Endodermal cell (in vitro differentiated cells): ENCODE measurements at regions not wholly inside any gene's neighbourhood (a gene's known extent, or its start where the extent isn't known, plus 50 kb on each side); places are given as distances from the start of the nearest gene placed in this dataset.

Experiments
- DNase-seq: peaks from one replicate; pipeline ENCODE4 v3.0.0-alpha.2; 2017
- H3K27ac ChIP-seq: 2 replicates; pipeline ENCODE4 v1.5.1; 2013; ENCODE audit warnings: mild to moderate bottlenecking, low read depth, low read length, moderate library complexity
- H3K27me3 ChIP-seq: 2 replicates; pipeline ENCODE4 v1.6.1; 2013; ENCODE audit warnings: mild to moderate bottlenecking, low read length, moderate library complexity; ENCODE audit not compliant: insufficient read depth, control insufficient read depth, poor library complexity, severe bottlenecking
- H3K36me3 ChIP-seq: 2 replicates; pipeline ENCODE4 v1.7.0; 2013; ENCODE audit warnings: mild to moderate bottlenecking, low read length, moderate library complexity; ENCODE audit not compliant: control insufficient read depth, insufficient read depth
- H3K4me1 ChIP-seq: one replicate; pipeline ENCODE4 v1.7.0; 2013; ENCODE audit warnings: low read length; ENCODE audit not compliant: control insufficient read depth, insufficient read depth
- H3K4me3 ChIP-seq: 2 replicates; pipeline ENCODE4 v1.5.1; 2013; ENCODE audit warnings: mild to moderate bottlenecking, low read length, moderate library complexity
- H3K9ac ChIP-seq: 2 replicates; pipeline ENCODE4 v1.6.1; 2013; ENCODE audit warnings: mild to moderate bottlenecking, low read length, moderate library complexity; ENCODE audit not compliant: poor library complexity, severe bottlenecking; ENCODE audit errors: extremely low read depth
- H3K9me3 ChIP-seq: 2 replicates; pipeline ENCODE4 v1.6.1; 2013; ENCODE audit warnings: mild to moderate bottlenecking, low read length, moderate library complexity; ENCODE audit not compliant: control insufficient read depth
- H3K27ac Mint-ChIP-seq: 2 replicates; pipeline ENCODE4 v1.8.0; 2020; ENCODE audit warnings: mixed read lengths
- H3K27me3 Mint-ChIP-seq: 2 replicates; pipeline ENCODE4 v1.8.0; 2021; ENCODE audit warnings: mild to moderate bottlenecking, mixed read lengths; ENCODE audit not compliant: insufficient read depth
- H3K36me3 Mint-ChIP-seq: 2 replicates; pipeline ENCODE4 v1.8.0; 2020; ENCODE audit warnings: low read depth, mixed read lengths
- H3K4me1 Mint-ChIP-seq: 2 replicates; pipeline ENCODE4 v1.8.0; 2020; ENCODE audit warnings: mixed read lengths
- H3K4me3 Mint-ChIP-seq: 2 replicates; pipeline ENCODE4 v1.8.0; 2020; ENCODE audit warnings: mild to moderate bottlenecking, moderate library complexity, mixed read lengths
- H3K9me3 Mint-ChIP-seq: 2 replicates; pipeline ENCODE4 v1.8.0; 2020; ENCODE audit warnings: mild to moderate bottlenecking, mixed read lengths
- CTCF ChIP-seq: fragments of 200-600 bp; sonication (generic); conservative IDR thresholded peaks from 2 replicates; pipeline ENCODE4 v1.5.0; 2021; ENCODE audit warnings: antibody characterized with exemption, mild to moderate bottlenecking
- WGBS, 2 experiments: methylation state at CpG; one replicate each; pipeline versions ENCODE4 v1.1.5 to v1.1.7; 2013; ENCODE audit warnings: missing lambda C conversion rate in 2 of 2, mixed read lengths in 1 of 2; ENCODE audit not compliant: insufficient coverage in 1 of 2, insufficient read length in 1 of 2; 5-methylcytosine and 5-hydroxymethylcytosine counted together

- Mint-ChIP-seq H3K36me3 (no peaks in the 10 kb centered on the region), H3K4me3 (no peak overlapping the region), H3K27me3 (no peaks in the 10 kb centered on the region), H3K4me1 (peaks cover 14% of the 10 kb centered on the region), H3K27ac (no peak overlapping the region), H3K9me3 (no peaks in the 10 kb centered on the region)
- TF ChIP-seq CTCF: no peak
- Histone ChIP-seq H3K9ac (no peak overlapping the region), H3K4me3 (no peak overlapping the region), H3K4me1 (no peaks in the 10 kb centered on the region), H3K27me3 (no peaks in the 10 kb centered on the region), H3K36me3 (no peaks in the 10 kb centered on the region), H3K9me3 (peaks cover 9% of the 10 kb centered on the region), H3K27ac (no peak overlapping the region)
- DNase-seq: no peak
- WGBS, 2 experiments: 100% methylated on average over 1 of the region's 1 CpG; no CpG with 5 or more reads in 1 of the 2 experiments
Measured at GRCh38 chr5:143505934-143506333, 102.4 kb upstream of the NR3C1 start.

GRCh38 chr5:143505354-143505753, 101.9 kb upstream of the NR3C1 start:
- Histone ChIP-seq H3K9ac (no peak overlapping the region), H3K4me1 (no peaks in the 10 kb centered on the region), H3K4me3 (no peak overlapping the region), H3K9me3 (peaks cover 9% of the 10 kb centered on the region), H3K27ac (no peak overlapping the region), H3K36me3 (no peaks in the 10 kb centered on the region), H3K27me3 (no peaks in the 10 kb centered on the region)
- Mint-ChIP-seq H3K9me3 (no peaks in the 10 kb centered on the region), H3K27me3 (no peaks in the 10 kb centered on the region), H3K4me1 (peaks cover 14% of the 10 kb centered on the region), H3K36me3 (no peaks in the 10 kb centered on the region), H3K4me3 (no peak overlapping the region), H3K27ac (no peak overlapping the region)
- TF ChIP-seq CTCF: no peak
- no peak for DNase-seq

GRCh38 chr5:143501310-143502044, 98.0 kb upstream of the NR3C1 start:
- no peak overlapping the region for H3K27ac Mint-ChIP-seq
- H3K36me3 Mint-ChIP-seq: no peaks in the 10 kb centered on the region
- no peak overlapping the region for H3K4me3 Mint-ChIP-seq
- Histone ChIP-seq H3K4me1 (no peaks in the 10 kb centered on the region), H3K9ac (no peak overlapping the region), H3K36me3 (no peaks in the 10 kb centered on the region), H3K27ac (no peak overlapping the region), H3K9me3 (peaks cover 9% of the 10 kb centered on the region), H3K27me3 (no peaks in the 10 kb centered on the region), H3K4me3 (no peak overlapping the region)
- H3K4me1 Mint-ChIP-seq: no peaks in the 10 kb centered on the region
- no peak for TF ChIP-seq CTCF
- no peak for DNase-seq
- WGBS, 2 experiments: 89 to 93% methylated on average over 5 to 7 of the region's 7 CpGs
- no peaks in the 10 kb centered on the region for H3K9me3 Mint-ChIP-seq
- H3K27me3 Mint-ChIP-seq: no peaks in the 10 kb centered on the region
